Frontal cortex (tissue), 3 donors: ENCODE measurements at regions not wholly inside any gene's neighbourhood (a gene's known extent, or its start where the extent isn't known, plus 50 kb on each side); places are given as distances from the start of the nearest gene placed in this dataset.

Experiments
- DNase-seq, 2 donors: peaks; one replicate each; pipeline ENCODE4 v3.0.0; 2012; ENCODE audit warnings: low spot score in 2 of 2
- FAIRE-seq: peaks from 2 replicates; lab custom pipeline; 2012; peaks lifted over from hg19 to GRCh38; lab: Jason Lieb, UNC
- donor health status: control.
- donor health status: control.
- donor health status: control.

DNA sequence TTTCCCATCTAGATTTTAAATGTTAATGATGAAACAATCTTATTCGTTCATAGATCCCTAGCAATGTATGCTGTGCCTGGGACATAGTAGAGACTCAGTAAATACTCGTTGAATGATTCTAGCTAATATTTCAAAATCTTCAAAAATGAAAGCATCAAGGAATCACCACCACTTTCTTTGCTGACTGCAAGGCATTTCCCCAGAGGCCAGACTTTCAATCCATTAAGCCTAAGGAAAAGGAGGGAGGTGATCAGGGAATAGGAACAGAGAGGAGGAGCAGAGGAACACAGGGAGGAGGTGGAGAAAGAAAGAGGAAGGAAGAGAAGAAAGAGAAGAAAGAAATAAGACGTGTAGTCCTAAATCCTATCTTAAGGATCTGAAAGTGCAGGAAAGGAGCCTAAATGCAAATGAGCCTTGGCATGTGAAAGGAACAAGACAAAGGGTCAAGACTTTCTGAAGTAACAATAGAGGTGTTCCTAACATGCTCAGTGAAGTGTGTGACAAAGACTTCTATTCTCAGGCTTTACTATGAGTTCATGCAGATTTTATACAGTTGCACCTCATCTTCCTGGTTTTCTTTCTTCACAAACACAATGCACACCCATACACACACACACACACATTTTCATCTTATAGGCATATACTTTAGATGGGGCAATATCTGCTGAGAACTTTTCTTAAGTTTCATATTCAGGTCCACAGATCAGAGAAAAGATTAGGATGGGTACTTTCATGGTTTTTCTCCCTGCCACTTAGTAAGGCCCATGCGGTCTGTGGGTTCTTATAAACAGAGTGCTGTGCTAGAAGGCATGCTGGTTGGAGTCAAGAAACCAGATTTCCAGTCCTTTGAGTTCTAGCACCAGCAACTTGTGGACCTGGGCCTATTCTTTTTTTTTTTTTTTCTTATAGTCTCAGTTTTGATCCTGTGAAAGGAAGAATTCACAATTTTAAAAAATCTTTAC lies 512.2 kb upstream of the TNC start:
- no peak for DNase-seq
- FAIRE-seq, result no peak

DNA sequence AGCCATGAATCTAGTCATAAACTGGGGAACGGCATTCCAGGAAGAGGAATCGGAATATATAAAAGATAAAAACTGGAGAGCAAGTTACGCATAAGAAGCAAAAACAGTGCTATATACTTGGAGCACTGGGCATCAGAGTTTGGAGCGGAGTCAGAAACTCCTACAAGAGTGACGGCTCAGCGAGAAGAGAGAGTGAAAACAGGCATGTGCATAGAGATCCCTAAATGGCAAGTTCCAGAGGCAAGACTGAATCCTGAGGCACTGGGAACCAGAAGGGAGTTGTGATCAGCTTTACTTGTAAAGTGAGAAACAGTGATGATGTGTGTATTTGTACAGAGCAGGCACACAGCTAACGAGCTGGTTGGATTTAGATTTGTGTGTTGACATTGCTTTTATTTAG lies 514.4 kb upstream of the TNC start:
- DNase-seq, result no peak
- no peak for FAIRE-seq

DNA sequence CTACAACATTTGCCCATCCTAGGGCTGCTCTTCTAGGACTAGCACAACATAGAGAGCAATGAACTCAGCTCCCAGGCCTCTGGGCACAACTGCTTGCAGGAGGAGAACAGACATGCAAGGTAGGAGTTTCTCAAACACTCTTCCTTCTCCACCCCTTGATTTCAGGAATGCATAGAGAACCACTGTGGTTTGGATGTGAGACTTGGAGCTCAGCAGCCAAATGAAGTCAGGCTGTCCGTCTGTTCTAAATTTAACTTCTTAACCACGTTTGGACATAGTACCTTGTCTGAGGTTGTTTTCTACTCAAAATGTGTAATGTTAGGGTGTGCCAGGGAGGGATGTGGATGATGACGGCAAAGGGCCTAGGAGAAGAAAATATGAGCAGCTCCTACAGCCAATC lies 515.1 kb upstream of the TNC start:
- no peak for FAIRE-seq
- DNase-seq, result no peak

DNA sequence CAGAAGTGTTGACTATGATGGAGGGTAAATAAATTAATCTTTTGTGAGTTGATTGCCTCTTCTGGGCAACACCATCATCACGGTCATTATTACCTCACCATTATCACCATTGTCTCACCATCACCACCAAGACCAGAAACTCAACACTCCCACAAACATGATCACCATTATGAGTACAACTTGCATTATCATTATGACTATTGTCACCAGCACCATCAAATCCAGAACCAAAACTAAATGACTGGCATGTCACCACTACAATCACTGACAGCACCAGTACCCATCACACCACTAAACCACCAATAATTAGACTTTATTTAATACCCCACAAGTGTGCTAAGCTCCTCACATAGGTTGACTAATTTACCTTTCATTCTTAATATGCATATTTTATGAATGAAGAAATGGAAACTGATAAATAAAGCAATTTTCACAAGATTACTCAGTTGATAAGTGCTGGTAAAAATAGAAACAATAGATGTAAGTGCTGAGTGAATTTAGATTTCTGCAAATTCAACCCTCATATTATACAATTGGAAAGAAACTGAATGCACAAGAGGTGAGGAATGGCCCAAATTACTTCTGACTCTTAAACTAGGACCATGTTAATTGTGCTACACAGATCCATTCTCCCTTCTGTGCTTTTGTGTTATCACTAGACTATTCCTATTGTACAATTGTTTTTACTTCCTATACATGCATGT lies 517.8 kb upstream of the PAPPA start:
- FAIRE-seq, result no peak
- no peak for DNase-seq

DNA sequence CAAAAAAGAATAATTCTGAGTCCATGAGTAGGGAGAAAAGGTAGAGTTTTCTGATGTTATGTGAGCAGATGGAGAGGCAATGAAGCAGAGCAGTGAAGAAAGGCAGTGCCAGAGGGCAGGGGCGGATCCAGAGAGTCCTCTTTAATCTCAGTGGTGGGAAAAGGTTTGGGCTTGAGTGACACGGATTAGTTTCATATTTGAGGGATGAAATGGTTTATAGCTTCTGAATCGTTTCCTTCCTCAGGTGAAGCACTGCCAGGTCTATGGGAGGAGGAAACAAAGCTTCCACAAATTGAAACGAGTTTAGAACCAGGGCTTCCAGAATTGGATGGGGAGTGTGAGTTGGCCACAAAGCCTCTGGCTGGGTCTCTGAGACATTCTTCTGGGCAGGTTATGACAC lies 517.0 kb upstream of the PAPPA start:
- FAIRE-seq (no peak), DNase-seq (no peak)

DNA sequence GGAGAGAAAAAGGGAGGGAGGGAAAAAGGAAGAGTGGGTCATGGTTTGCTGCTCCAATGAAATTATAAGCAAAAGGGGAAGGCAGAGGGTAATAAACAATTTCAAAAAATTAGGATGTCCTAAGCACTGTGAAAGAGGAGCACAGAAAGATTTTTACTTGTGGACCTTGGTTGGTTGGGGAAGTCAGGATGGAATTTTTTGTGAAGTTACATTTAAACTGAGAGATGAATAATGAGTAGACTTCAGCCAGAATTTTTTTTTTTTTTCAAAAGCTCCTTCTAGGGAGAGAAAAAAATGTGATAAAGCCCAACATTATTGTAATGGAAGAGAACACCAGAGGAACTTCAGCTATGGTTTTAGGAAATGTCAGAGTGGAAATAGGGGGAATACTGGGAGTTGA lies 515.9 kb upstream of the PAPPA start:
- FAIRE-seq (no peak), DNase-seq (no peak)

DNA sequence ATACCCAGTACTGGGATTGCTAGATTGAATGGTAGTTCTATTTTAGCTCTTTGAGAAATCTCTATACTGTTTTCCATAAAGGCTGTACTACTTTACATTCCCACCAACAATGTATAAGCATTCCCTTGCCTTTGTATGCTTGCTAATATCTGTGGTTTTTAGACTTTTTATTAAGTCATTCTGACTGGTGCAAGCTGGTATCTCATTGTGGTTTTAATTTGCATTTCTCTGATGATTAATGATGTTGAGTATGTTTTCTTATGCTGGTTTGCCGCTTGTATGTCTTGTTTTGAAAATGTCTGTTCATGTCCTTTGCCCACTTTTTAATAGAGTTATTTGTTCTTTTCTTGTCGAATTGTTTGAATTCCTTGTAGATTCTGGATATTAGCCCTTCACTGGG lies 512.7 kb upstream of the PAPPA start:
- FAIRE-seq (no peak), DNase-seq (no peak)

DNA sequence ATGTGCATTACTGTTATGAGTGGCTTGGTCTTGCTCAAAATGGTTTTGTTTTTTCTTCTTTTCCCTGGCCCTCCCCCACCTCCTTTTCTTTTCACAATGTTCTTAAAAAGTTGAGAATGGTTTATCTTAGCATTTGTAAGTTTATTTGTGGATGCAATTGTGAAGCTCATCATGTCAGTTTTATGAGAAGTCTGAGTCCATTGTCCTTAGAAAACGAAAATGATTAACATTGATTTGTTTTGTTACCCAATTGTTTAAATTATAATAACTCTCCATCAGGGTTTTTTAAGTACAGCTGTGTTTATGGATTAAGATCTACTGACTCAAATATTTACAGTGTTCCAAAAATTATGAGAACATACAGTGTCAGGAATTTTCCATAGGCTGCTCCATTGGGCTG lies 511.3 kb upstream of the PAPPA start:
- DNase-seq, result no peak
- FAIRE-seq, result no peak

DNA sequence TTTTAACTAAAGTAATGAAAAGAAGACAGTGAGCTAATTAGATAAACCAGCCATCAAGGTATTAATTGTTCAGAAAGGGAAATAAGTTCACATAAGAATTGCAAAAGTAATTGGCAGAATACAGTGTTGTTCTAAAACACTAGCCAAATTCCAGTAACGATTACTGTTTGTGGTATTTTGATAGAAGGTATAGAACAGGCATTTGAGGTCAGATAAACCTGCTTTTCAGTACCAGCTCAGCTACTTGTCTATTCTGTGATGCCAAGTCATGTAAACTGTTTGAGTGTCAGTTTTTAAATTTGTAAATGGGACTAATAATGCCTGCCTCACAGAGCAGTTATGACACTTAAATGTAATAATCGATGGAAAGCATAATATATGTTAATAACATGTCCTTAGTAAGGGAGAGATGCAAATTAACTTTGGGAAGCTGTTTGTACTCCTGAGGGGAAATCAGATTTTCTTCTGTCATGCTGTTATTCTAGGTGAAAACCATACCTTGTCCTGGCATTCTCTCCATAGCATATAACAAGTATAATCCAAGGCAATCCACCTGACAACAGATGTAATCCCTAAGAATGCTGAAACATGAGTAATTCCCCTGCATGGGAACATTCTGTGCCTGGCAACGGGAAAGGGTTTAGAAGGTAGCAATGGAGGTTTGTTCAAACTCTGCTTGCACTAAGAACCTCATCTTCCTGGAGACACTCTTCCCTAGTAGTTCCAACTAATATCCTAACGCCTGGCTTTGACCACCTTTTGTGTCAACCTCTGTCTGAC lies 509.5 kb upstream of the PAPPA start:
- no peak for FAIRE-seq
- no peak for DNase-seq

DNA sequence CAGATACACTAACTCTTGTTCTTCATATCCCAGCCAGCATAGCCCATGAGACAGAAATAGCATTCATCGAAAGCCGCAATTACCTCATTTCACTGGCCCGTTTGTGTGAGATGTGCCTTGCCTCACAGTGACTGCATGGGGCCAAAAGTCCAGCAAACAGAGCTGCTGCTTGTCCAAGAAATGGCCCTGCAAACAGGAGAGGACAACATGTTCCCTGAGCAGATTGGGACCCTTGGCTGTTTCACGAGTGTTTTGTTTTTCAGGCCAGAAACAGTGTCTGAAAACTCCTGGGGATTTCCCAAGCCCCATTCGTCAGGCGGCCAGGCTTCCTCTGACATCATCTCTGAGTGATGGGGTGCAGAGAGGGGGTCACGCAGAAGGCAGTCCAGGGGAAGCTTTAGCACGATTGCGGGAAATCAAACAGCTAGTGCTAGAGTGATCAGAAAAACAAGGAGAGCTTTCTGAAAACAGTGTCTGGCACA lies 503.6 kb upstream of the PAPPA start:
- FAIRE-seq (peak; percentile 76), DNase-seq (peak in 1 of 2 donors; percentile 3)

DNA sequence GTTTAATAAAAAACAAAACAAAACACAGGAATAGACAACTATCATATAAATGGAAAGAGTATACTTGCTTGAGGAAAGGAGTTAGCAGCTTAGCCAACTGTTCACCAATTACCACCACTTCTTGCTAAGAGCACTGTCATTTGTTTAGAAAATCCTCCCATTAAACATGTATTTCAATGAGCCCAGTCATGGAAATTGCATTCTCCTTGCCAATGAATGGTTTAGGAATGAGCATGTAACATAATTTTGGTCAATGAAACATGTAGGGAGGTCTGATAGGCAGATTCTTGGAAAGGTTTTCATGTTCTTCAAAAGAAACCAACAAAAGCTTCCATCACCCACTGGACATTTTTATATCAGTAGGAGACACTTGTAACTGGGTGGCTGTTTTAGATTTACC lies 502.8 kb upstream of the PAPPA start:
- no peak for DNase-seq
- no peak for FAIRE-seq

DNA sequence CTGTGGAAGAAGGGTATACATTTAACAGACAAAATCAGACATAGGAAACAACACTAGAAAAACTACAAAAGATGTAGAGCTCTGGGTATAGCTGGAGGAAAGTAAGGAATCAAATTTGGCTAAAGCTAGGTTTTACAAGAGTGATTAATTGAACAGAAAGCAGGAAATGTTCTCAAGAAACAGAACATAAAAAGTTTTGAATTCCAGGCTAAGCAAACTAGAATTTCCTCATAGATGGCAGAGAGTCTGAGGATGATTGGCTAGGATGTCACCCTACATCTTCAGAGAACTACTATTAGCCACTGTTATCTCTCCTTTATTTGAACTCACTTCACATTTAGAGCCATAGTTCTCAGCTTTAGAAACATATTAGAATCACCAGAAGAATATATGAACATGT lies 502.1 kb upstream of the PAPPA start:
- DNase-seq (no peak), FAIRE-seq (no peak)

DNA sequence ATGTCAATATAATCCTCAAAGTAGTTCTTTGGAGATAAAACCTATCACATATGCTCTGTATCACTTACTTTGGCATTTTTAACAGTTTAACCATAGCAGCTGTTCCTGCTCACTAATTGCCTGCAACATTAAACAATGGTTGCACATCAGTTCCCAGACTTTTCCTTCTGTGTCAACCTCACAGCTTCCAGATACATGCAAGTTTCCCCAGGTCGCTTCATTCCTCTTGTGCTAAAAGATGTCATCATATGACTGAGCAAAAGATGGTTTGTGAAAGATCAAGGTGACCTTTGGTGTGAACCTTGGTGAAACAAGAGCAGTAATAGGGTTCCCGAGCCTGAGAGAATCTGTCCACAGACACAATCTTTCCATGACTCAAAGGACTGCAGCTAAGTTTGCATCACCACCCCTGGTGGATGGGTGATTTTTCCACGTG lies 500.4 kb upstream of the PAPPA start:
- FAIRE-seq (no peak), DNase-seq (no peak)

DNA sequence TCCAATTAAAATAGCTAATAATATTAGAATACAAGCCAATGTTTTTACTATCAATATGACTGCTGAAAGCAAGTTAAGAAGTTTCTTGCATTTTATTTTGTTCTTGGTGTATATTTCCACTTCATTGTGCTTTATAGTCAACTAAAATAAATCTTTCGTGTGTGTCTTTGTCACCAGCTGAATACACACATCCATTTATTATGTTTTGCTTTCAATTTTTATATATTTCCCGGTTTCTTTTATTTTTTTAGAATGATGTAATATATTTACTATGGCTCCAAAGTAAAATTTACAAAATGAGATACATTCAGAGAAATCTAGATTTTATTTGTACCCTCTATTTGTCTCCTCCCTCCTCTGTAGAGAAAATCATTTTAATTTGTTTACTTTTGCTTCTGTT lies 495.9 kb upstream of the PAPPA start:
- no peak for FAIRE-seq
- DNase-seq, result no peak

DNA sequence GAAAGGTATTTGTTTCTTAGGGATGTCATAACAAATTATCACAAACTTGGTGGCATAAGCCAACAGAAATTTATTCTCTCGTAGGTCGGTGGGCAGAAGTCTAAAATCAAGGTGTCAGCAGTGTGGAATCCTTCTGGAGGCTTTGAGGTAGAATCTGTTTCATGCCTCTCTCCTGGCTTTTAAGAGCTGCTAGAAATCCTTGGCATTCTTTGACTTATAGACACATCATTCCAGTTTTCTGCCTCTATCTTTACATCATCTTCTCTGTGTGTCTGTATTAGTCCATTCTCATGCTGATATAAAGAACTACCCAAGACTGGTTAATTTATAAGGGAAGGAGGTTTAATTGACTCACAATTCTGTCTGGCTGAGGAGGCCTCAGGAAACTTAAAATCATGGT lies 488.1 kb upstream of the PAPPA start:
- DNase-seq, result no peak

DNA sequence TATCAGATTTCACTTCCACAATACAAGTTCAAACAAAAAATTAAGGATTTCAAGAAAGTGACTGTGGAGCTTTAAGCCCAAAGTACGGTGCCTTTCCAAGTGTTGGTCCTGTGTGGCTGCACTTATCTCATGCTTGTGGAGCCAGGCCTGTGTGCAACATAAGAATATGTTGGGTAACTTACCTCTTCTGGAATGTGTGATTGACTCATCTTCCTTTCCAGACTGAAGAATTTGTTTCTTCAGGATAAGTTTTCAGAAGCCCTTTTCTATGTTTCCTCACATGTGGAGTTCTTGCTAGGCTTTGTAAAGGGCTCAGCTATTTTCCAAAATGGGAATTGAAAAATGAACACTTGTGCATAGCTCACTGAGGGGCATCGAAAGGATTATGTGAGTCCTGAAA lies 485.1 kb upstream of the PAPPA start:
- no peak for DNase-seq
- FAIRE-seq, result no peak

More for the DNA sequence above, 488.1 kb upstream of the PAPPA start:
- no peak for FAIRE-seq

DNA sequence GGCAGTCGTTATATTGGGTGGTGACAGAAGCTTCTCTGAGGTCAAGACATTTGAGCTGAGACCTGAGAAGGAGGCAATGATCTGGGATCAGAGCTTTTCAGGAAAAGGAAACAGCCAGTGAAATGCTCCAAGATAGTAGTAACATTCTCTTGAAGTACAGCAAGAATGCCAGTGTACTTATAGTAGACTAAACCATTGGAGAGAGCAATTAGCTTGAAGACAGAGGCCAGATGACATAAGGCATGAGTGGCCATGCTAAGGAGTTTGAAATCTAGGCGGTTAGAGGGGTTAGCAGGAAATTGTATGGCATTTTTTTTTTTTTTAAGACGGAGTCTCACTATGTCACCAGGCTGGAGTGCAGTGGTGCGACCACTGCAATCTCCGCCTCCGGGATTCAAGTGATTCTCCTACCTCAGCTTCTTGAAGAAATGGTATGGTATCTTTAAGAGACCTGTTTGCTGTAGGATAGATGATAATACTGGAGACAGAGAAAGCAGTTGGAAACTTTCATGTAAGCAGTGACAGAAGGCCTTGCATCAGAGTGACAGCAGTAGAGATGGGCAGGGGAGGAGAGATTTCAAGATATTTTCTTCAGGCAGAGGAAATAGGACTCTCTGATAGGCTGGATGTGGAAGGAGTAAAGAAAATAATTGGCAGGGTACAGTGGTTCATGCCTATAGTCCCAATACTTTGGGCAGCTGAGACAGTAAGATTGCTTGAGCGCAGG lies 482.2 kb upstream of the PAPPA start:
- FAIRE-seq (no peak), DNase-seq (no peak)

DNA sequence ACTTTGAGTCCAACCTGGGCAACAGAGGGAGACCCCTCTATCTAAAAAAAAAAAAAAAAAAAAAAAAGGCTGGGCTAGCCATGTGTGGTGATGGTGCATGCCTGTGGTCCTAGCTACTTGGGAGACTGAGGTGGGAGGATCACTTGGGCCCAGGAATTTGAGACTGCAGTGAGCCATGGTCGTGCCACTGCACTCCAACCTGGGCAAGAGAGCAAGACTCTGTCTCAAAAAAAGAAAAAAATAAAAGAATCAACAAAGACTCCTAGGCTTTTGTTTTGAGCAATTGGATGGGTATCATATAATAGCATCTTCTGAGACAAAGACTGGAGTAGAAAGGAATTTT lies 481.7 kb upstream of the PAPPA start:
- DNase-seq, result no peak
- no peak for FAIRE-seq

DNA sequence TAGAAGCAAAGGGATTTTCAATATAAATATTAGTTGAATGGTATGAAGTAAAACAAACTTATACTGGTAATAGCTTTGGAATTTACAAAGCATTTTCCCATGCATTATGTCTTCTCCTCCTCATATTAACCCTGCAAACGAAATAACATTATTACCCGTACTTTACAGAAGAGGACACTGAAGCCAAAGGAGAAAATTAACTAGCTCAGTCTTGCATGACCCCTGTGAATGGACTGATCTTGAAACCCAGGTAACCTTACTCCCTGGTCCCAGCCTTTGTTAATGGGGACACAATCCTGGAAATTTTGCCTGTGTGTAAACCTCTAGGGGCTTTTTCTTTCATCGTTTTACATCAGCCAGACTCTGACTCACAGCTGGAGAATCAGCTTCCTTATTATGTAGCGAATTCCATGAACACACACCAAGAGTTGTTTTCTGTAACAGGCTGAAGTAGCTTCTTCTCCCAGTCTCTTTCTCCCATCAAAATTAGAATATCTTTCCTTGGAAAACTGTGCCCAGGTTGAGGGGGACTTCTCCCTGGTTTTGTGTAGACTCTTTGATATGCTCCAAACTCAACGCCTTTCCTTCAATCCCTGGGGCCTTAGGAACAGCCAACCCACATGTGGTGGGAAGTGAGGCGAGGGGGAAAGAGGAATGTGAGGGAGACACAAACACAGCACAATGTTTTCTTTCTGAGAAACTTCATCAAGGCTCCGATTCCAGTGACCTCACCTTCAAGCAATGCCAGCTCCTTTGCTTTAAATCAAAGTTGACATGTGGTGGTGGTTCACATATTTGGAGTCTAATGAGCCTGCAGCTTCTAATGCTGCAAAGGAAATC lies 480.9 kb upstream of the PAPPA start:
- FAIRE-seq (no peak), DNase-seq (no peak)
